OCI-LY3 (cell line): ENCODE measurements at regions not wholly inside any gene's neighbourhood (a gene's known extent, or its start where the extent isn't known, plus 50 kb on each side); places are given as distances from the start of the nearest gene placed in this dataset.

Experiments
- H2AFZ ChIP-seq: fragments of 200-600, 300-600 bp; shearing (Covaris generic); 2 replicates; pipeline ENCODE4 v1.6.0; 2014; ENCODE audit warnings: antibody characterized with exemption, low read depth, low read length
- H3K27ac ChIP-seq: fragments of 200-600, 300-600 bp; sonication (generic); 2 replicates; pipeline ENCODE4 v1.5.1; 2014; ENCODE audit warnings: mild to moderate bottlenecking, low read length, moderate library complexity, mixed read lengths
- H3K27me3 ChIP-seq: fragments of 200-600, 300-600 bp; sonication (generic); 2 replicates; pipeline ENCODE4 v1.6.1; 2014; ENCODE audit warnings: low read depth, low read length, mixed read lengths
- H3K36me3 ChIP-seq: fragments of 200-600, 300-600 bp; sonication (generic); replicated peaks from 2 replicates; pipeline ENCODE3; 2014; ENCODE audit warnings: low read depth, low read length, mixed read lengths
- H3K4me1 ChIP-seq: fragments of 300-600, 200-600 bp; sonication (generic); 2 replicates; pipeline ENCODE4 v1.6.1; 2014; ENCODE audit warnings: low read length, mixed read lengths
- H3K4me2 ChIP-seq: fragments of 200-600, 300-600 bp; sonication (generic); 2 replicates; pipeline ENCODE4 v1.6.1; 2014; ENCODE audit warnings: low read length, mixed read lengths
- H3K4me3 ChIP-seq: fragments of 300-600, 200-600 bp; sonication (generic); 2 replicates; pipeline ENCODE4 v1.5.1; 2014; ENCODE audit warnings: antibody characterized with exemption, mild to moderate bottlenecking, low read length, moderate library complexity
- H3K79me2 ChIP-seq: fragments of 300-600, 200-600 bp; shearing (Covaris generic); 2 replicates; pipeline ENCODE4 v1.6.1; 2014; ENCODE audit warnings: mild to moderate bottlenecking, low read length, mixed read lengths
- H3K9ac ChIP-seq: fragments of 300-600, 200-600 bp; shearing (Covaris generic); 2 replicates; pipeline ENCODE4 v1.6.0; 2014; ENCODE audit warnings: mild to moderate bottlenecking, low read length, moderate library complexity
- H3K9me3 ChIP-seq: fragments of 200-600, 300-600 bp; shearing (Covaris generic); 2 replicates; pipeline ENCODE4 v1.6.1; 2014; ENCODE audit warnings: low read length, mixed read lengths; ENCODE audit not compliant: insufficient read depth
- H4K20me1 ChIP-seq: fragments of 200-600, 300-600 bp; sonication (generic); 2 replicates; pipeline ENCODE4 v1.6.1; 2016; ENCODE audit warnings: low read length, mixed read lengths; ENCODE audit not compliant: insufficient read depth
- EZH2phosphoT487 ChIP-seq: fragments of 200-600 bp; shearing (Covaris generic); IDR thresholded peaks from 2 replicates; pipeline ENCODE4 v1.6.1; 2018; ENCODE audit warnings: antibody characterized with exemption, mixed run types, low read depth
- TF ChIP-seq, protein P1 (sequence below): fragments of 200-600, 300-600 bp; sonication (generic); IDR thresholded peaks from 2 replicates; pipeline ENCODE4 v1.5.1; 2014; ENCODE audit warnings: antibody characterized with exemption, low read length, low read depth

GRCh38 chr1:38670544-38671122 lies 188.9 kb downstream of the RRAGC start:
- TF ChIP-seq, protein P1, sequence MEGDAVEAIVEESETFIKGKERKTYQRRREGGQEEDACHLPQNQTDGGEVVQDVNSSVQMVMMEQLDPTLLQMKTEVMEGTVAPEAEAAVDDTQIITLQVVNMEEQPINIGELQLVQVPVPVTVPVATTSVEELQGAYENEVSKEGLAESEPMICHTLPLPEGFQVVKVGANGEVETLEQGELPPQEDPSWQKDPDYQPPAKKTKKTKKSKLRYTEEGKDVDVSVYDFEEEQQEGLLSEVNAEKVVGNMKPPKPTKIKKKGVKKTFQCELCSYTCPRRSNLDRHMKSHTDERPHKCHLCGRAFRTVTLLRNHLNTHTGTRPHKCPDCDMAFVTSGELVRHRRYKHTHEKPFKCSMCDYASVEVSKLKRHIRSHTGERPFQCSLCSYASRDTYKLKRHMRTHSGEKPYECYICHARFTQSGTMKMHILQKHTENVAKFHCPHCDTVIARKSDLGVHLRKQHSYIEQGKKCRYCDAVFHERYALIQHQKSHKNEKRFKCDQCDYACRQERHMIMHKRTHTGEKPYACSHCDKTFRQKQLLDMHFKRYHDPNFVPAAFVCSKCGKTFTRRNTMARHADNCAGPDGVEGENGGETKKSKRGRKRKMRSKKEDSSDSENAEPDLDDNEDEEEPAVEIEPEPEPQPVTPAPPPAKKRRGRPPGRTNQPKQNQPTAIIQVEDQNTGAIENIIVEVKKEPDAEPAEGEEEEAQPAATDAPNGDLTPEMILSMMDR, result no peak
- no peak for TF ChIP-seq EZH2phosphoT487
- peaks cover 23% of the 10 kb centered on the region; the same call in 1 of the 2 replicates for H3K27me3 ChIP-seq

GRCh38 chr1:38667626-38668025 lies 191.9 kb downstream of the RRAGC start:
- Histone ChIP-seq H3K79me2 (no peaks in the 10 kb centered on the region), H4K20me1 (no peaks in the 10 kb centered on the region), H3K36me3 (no peaks in the 10 kb centered on the region), H3K4me1 (no peaks in the 10 kb centered on the region), H2AFZ (no peak overlapping the region), H3K4me3 (no peak overlapping the region), H3K27me3 (peaks cover 31% of the 10 kb centered on the region; the same call in 1 of the 2 replicates), H3K9ac (no peak overlapping the region), H3K9me3 (no peaks in the 10 kb centered on the region), H3K27ac (no peak overlapping the region), H3K4me2 (no peak overlapping the region)
- TF ChIP-seq, protein P1, result no peak
- no peak for TF ChIP-seq EZH2phosphoT487

More at GRCh38 chr1:38670544-38671122, 188.9 kb downstream of the RRAGC start:
- H3K27ac ChIP-seq, result no peak overlapping the region
- no peak overlapping the region for H3K4me2 ChIP-seq
- no peaks in the 10 kb centered on the region for H3K9me3 ChIP-seq
- no peak overlapping the region for H2AFZ ChIP-seq
- H3K9ac ChIP-seq, result no peak overlapping the region
- no peaks in the 10 kb centered on the region for H3K36me3 ChIP-seq
- no peak overlapping the region for H3K4me3 ChIP-seq
- H3K4me1 ChIP-seq, result no peaks in the 10 kb centered on the region
- no peaks in the 10 kb centered on the region for H4K20me1 ChIP-seq
- no peaks in the 10 kb centered on the region for H3K79me2 ChIP-seq

DNA sequence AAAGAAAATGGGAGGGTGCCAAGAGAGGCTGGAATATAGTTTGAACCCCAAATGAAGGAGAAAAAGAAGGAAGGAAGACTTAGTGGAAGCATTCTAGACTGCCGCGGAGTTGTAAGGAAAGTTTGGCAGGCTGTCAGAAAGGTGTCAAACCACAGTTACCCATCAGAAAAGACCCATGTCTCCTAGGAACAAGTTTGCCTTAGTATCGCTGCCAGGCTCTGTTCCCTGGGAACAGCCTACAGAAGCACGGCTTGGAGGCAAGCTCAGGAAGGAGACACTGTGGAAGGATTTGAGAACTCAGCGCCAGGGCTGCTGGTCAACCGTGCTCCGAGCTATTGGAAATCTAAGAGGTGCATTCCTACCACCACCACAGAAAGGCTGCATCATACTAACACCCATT lies 197.4 kb downstream of the RRAGC start:
- Histone ChIP-seq H3K9ac (no peak overlapping the region), H3K36me3 (no peaks in the 10 kb centered on the region), H3K4me3 (no peak overlapping the region), H3K4me2 (no peak overlapping the region), H4K20me1 (no peaks in the 10 kb centered on the region), H3K4me1 (no peaks in the 10 kb centered on the region), H3K9me3 (no peaks in the 10 kb centered on the region), H3K79me2 (no peaks in the 10 kb centered on the region), H3K27me3 (peaks cover 10% of the 10 kb centered on the region; the same call in 1 of the 2 replicates), H3K27ac (no peak overlapping the region), H2AFZ (no peak overlapping the region)
- TF ChIP-seq, protein P1, result no peak
- no peak for TF ChIP-seq EZH2phosphoT487

GRCh38 chr1:38658883-38659282 lies 200.7 kb downstream of the RRAGC start:
- H2AFZ ChIP-seq, result no peak overlapping the region
- H3K4me1 ChIP-seq, result no peaks in the 10 kb centered on the region
- H3K4me2 ChIP-seq, result no peak overlapping the region
- H3K36me3 ChIP-seq, result no peaks in the 10 kb centered on the region
- no peak overlapping the region for H3K9ac ChIP-seq
- TF ChIP-seq, protein P1, result no peak
- TF ChIP-seq EZH2phosphoT487, result no peak
- H3K27me3 ChIP-seq, result peaks cover 9% of the 10 kb centered on the region; the same call in 1 of the 2 replicates
- H4K20me1 ChIP-seq, result no peaks in the 10 kb centered on the region
- H3K27ac ChIP-seq, result no peak overlapping the region
- H3K9me3 ChIP-seq, result no peaks in the 10 kb centered on the region
- H3K4me3 ChIP-seq, result no peak overlapping the region
- no peaks in the 10 kb centered on the region for H3K79me2 ChIP-seq
